GM18907 (cell line): ENCODE measurements at regions not wholly inside any gene's neighbourhood (a gene's known extent, or its start where the extent isn't known, plus 50 kb on each side); places are given as distances from the start of the nearest gene placed in this dataset.
"Not testable (repeated sequence)": the region's sequence is repeated elsewhere in the genome, so short reads cannot be mapped to it uniquely, and the experiment has no call there.

Experiments used
- ATAC-seq: cut with Tn5 transposase; IDR thresholded peaks from one replicate; pipeline ENCODE4 v1.9.1; 2021; ENCODE audit warnings: mild to moderate bottlenecking, moderate library complexity; ENCODE audit not compliant: unreplicated experiment

DNA sequence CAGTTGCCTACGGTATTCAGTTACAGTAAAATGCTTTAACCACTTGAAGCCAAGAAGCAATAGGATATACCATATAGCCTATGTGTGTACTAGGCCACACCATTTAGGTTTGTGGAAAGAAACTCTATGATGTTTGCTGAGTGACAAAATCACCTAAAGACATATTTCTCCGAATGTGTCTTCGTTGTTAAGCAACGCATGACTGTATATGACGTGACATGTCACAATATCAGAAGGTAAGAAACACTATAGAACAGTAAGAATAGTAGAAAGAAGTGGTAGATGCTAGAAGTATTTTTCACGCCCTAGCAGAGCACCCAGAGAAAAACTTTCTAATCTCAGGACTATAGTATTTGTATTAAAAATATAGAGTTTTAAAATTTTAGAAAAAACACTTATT lies 1188.2 kb upstream of the B3GALT2 start:
- no peak for ATAC-seq

DNA sequence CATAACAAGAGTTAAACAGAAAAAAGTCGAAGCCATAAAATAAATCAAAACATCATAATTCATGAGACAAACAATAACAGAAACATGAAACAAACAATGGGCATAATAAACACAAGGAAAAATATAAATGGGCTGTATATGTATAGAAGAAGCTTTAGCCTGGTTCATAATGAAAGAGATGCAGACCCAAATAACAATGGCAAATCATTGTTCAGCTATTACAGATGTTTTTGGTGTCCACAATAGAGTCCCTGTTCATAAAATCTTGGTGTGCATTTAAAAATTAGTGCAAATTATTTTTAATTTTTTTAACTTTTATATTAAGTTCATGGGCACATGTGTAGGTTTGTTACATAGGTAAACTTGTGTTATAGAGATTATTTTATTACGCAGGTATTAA lies 1185.9 kb upstream of the B3GALT2 start:
- no peak for ATAC-seq

DNA sequence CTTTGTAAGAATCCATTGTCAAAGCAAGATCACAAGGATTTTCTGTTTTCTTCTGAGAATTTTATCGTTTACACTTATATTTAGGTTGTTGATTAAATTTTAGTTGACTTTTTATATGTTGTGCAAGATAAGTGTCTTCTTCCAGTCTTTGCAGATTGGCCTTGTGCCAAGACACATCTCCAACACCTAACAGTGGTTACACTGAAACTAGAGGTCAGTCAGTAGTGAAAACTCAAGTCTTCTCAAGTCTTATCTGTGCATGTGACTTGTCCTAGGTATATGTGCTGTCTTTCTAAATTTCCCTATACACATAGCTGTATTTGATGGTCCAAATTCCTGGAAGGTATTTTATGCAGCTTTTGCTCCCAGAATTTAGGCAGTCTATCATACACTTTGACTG lies 1183.2 kb upstream of the B3GALT2 start:
- no peak for ATAC-seq

DNA sequence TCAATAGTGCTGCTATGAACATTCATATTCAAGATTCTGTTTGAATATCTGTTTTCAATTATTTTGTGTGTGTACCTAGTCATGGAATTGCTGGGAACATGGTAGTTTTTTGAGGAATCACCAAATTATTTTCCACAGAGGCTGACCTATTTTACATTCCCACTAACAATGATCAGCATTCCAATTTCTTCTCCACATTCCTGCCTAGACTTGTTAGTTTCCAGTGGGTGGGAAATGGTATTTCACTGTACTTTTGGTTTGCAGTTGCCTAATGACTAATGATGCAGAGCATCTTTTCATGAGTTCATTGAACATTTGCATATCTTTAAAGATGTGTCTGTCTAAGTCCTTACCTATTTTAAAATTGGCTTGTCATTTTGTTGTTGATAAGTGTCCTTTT lies 1182.6 kb upstream of the B3GALT2 start:
- ATAC-seq = no peak

DNA sequence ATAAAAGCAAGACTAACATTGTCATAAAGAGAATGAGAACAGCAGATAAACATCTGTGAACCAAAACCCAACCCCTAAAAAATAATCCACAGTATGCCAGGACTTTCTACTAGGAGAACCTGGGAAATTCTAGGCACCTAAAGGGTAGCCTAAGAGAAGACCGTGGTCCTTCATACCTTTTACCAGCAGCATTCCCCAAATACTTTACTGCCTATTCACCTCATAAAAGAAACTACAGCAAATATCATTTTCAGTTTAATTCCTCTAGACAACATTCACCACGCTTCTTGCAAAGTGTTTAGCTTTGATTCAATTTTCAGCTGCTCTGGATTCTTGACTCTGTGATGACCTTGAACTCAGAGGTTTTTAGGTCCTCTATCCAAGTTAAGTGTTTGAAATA lies 1180.7 kb upstream of the B3GALT2 start:
- no peak for ATAC-seq

DNA sequence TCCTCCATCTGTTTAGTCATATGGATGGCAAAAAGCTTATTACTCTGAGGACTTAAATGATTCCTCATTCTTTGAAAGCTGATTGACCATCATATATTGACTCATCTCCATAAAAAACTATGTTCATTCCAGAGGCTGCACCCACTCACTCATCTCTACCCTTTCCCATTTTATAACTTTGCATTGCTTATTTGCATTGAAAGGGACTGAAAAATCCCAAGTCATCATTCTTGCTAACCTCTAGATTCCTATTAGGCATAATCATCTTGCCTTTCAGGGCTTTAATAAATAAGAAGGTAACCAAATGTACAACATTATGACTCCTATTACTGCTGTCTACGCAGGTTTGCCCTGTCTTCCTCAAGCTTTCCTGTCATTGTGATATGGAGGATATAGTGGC lies 1180.3 kb upstream of the B3GALT2 start:
- ATAC-seq = no peak

DNA sequence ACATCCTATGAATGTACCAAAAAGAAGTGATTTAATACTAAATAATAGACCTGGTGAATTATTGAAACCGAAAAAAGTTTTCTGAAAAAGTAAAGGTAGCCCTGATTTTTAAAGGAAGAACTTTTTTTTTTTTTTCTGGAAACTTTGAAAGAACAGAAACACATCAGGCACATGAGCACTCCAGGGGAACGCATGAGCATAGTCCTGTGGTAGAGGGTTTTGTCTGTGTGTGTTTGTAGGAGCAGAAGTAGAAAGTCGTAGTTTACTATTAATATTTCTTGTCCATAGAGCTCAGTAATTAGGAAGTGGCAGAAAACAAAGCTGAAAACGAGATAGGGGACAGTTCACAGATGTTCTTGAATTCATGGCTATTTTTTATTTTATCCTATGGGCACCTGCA lies 1175.9 kb upstream of the B3GALT2 start:
- ATAC-seq = no peak

DNA sequence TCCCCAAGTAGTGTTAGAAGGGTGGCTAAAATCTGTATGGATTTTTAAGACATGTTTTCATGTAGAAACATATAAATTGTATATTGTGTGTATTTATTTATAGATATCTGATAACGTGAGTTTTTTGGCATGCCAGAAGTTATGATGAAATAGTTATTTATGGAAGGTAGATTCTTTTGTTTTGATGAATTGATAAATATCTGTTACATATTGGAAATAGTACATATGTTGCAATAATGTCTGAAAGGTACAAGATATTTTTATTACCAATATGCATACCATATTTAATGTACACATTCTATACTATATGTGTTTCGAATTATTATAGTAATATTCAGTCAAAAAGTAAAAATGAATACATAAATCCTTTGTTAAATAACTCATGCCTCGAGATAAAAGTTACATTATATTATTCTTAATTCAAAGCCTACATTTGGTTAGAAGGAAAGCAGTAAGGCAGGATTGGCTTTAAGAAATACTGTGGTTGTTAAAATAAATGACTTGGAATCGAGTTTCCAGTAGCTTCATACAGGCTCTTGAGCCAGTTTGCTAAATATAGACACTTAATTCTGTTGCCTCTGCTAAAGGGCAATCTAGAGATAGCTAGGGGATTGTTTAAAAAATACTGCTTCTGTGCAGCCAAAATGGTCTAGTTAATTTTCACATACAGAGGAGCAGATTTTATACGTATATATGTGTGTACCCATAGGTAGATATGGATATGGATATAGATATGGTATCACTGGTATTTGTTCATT lies 1175.1 kb upstream of the B3GALT2 start:
- no peak for ATAC-seq

DNA sequence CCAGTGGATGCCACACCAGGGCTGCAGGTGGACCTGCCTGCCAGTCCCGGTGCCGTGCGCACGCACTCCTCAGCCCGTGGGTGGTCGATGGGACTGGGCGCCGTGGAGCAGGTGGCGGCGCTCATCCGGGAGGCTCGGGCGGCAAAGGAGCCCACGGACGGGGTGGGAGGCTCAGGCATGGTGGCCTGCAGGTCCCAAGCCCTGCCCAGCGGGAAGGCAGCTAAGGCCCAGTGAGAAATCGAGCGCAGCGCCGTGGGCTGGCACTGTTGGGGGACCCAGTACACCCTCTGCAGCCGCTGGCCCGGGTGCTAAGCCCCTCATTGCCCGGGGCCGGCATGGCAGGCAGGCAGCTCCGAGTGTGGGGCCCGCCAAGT lies 1171.8 kb upstream of the B3GALT2 start:
- no peak for ATAC-seq

DNA sequence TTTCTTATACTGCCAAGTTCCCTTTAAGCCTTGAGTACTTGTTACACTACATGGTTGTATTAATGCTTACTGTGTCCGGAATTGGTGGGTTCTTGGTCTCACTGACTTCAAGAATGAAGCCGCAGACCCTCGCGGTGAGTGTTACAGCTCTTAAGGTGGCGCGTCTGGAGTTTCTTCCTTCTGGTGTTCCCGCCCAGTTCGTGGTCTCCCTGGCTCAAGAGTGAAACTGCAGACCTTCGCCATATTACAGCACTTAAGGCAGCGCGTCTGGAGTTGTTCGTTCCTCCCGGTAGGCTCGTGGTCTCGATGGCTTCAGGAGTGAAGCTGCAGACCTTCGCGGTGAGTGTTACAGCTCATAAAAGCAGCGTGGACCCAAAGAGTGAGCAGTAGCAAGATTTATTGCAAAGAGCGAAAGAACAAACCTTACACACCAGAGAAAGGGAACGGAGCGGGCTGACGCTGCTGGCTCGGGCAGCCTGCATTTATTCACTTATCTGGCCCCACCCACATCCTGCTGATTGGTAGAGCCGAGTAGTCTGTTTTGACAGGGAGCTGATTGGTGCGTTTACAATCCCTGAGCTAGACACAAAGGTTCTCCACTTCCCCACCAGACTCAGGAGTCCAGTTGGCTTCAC lies 1171.3 kb upstream of the B3GALT2 start:
- not testable (repeated sequence) for ATAC-seq

DNA sequence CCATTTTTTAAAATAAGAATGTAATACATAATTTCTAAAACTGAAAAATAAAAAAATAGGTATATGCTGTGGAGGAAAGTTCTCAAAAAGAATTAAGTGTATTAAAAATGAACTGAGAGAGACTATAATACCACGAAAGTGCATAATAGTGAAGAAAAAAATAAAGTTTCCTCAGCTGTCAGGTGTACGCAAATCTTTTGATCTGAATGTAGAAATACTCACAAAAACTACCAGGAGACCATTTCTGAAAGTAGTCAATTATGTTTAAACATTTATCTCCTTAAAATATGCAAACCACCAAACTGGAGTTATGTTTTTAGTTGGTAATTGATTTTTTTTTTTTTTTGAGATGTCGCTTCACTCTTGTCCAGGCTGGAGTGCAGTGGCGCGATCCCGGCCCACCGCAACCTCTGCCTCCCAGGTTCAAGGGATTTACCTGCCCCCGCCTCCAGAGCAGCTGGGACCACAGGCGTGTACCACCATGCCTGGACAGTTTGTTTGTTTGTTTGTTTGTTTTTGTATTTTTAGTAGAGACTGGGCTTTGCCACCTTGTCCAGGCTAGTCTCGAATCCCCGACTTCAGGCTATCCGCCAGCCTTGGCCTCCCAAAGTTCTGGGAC lies 1169.2 kb upstream of the B3GALT2 start:
- ATAC-seq = no peak

DNA sequence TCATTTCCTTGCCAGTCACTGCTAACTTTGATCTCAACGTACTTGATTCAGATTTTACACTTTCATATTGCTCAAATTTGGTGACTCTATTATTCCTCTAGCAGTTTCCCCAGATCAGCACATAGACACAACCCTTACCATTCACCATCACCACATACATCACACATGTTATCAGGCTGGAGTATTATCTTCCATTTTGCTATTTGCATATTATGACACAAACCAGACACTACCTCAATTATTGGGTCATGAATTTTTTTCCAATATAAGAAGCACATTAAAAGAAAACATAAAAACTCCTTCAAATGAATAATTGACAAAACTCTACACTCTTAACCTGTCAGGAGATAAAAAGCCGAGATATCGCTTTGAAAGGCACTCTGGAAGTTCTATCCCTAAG lies 1166.7 kb upstream of the B3GALT2 start:
- ATAC-seq = no peak

DNA sequence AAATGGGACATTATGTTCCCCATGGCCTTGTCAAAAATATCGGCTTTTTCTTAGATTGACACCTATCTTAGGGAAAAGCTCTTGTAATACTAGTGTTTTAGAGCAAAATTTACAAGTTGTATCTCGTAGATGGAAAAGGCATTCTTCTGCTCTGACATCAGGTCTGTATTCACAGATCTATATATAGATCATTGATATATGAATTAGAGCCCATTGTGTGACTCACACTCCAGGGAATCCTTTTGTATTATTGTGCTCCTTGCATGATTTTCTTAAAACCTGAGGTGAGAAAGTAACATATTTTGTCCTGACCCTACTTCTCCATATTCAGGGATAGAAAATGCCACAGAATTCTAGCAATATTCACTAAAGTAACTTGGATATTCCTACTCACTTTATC lies 1160.8 kb upstream of the B3GALT2 start:
- ATAC-seq = no peak

DNA sequence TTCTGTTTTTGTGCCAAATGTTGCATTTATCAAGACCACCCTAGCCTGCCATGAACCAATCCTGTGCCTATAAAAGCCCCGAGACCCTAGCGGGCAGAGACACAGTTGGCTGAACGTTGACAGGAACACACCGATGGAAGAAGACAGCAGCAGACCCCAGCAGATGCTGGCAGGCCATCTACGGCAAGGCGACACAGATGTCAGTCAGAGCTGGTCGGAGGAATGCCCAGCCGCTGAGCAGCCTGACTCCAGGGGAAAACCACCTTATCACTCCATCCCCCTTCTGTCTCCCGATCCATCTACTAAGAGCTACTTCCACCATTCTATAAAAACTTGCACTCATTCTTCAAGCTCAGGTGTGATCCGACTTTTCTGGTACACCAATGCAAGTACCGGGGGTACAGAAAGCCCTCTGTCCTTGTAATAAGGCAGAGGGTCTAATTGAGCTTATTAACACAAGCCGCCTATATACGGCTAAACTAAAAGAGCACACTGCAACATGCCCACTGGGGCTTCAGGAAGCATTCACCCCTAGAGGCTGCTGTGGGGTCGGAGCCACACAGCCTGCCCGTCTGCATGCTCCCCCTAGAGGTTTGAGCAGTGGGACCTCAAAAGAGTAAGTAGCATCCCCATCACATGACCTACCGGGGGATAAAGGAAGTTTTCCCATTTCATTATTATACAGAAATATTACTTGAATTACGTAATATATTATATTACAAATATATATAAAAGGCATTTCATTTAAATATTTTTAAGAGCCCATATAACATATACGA lies 1156.3 kb upstream of the B3GALT2 start:
- ATAC-seq = no peak

DNA sequence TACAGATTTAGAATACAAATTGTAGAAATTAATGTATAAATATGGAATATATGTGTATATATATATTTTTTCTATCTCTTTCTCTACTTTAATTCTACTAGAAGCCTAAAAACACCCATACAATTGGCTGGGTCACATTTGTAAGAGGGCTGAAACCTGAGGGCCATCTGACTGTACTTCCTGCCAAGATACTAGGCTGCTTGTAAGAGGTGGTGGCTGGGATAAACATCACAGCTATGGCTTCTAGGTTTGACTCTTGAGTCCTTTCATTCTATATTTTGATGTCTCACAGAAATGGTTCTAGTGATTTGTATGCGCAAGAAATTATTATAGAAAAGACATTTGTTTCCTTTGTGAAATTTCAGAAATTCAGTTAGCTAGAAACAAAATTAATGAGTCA lies 1155.2 kb upstream of the B3GALT2 start:
- ATAC-seq = no peak

DNA sequence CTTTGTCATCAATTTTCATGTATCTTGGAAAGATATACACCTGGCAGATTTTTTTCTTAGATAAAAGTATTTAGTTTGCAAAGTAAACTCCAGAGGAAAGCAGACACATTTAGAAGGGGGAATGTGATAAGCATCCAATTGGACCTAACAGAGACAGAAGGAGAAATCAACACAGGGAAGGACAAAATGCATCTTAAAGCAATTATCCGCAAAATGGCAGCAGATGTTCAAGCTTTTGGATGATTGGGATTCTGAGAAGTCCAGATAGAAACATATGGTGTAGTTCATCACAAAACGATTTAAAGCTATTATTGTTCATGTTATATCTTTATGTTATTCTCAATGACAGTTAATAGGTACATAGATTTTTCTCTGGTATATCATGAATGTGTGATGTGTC lies 1153.1 kb upstream of the B3GALT2 start:
- ATAC-seq = no peak

DNA sequence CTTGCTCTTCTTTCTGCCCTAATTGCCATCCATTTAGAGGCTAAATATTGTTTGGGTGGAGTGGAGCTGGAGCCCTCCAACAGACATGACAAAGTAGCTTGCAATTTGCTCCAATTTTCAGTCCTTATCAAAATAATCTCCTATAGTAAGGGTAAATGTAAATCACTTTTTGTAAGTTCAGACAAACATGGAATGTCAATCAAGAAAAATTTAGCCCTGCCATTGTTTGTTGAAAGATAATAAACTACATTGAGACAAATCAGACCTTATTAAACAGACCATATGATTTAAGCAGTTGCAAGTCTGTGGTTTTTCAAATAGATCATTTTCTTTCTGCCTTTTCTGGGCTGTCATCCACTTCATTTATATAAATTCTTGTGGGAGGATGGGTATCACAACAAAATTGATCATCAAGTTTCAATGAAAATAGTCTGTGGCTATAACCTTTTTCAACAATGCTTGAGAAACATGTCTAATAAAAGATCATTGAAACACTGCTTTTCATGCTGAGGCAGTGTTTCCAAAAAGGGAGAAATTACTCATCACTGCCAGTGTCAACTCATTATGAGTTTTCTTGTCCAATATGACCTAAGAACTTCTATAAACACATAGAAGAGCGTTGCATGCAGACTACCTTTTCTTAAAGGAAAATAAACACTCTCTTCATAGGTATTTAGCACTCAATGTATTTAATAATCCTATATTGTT lies 1152.0 kb upstream of the B3GALT2 start:
- ATAC-seq = no peak

DNA sequence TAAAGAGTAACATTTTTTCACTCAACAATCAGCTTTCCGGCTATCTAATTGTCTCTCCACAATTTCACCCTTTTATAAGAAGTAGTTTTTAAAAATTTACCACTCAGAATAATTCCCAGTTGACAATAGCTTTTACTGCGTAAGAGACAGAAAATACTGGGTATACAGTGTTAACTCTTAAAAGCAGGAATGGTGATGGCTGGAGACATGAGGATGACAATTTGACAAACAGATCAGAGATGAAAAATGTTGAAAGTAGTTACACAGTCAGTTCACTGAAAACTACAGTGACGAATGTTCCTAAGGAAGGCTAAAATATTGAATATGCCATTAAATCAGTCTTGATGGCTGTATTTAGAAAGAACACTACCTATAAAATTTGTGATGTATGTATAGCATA lies 1146.8 kb upstream of the B3GALT2 start:
- ATAC-seq = no peak

DNA sequence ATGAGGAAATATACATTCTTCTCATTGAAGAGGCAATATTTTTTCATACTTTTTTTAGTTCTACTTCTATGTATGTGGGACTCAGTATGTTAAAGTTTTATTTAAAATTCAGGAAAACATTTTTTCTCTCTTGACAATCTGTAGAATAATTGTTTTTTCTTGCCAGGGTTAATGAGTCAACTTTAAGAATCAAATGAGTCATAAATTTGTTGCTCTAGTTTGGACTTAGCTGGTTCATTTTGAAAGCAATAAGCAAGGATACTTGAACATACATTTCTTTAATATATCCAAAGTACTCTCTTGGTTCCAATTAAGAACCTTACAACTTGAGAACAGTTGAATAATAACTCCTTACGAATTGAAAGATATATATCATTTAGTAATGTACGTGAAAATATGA lies 1145.3 kb upstream of the B3GALT2 start:
- ATAC-seq = no peak

DNA sequence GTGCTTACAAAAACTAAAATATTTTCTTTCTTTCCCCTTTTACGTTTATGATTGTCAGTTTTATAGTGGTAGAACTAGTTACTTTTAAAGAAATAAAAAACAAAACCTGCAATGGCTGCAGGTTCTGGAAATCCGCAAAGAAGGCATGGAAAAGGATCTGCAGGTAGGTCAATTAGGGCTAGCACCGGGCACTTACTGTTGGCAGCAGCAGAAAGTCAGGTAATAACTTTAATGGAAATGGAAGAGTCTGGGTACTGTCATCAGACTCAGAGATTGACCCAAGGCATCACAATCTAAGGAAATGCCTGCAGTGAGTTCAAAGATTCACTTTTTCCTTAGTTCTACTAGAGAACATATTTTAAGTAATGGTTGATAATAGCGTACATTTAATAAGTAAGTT lies 1136.3 kb upstream of the B3GALT2 start:
- ATAC-seq = no peak

DNA sequence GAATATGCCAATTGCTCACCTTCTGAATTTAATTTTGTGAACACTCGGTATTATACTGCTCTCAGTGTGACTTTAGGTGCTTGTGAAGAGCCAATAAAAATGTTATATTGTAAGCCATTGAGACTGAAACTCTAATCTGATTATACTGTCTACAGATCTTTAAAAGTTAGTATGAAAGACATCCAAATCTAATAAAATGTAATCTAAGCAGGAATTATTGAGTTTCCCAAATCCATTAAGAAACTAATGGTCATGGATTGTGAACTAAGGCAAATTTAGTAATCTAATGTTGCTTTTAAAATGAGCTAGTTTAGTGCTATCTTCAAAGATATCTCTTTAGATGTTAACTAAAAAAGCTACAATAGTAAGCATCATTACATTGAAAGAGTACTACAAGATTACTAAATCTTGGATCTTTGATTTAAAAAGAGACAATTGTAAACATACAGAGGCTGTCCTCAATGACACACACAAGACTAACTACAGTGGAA lies 1132.4 kb upstream of the B3GALT2 start:
- no peak for ATAC-seq
